ENCODE measurements at regions not wholly inside any gene's neighbourhood (a gene's known extent, or its start where the extent isn't known, plus 50 kb on each side); places are given as distances from the start of the nearest gene placed in this dataset.

DNA sequence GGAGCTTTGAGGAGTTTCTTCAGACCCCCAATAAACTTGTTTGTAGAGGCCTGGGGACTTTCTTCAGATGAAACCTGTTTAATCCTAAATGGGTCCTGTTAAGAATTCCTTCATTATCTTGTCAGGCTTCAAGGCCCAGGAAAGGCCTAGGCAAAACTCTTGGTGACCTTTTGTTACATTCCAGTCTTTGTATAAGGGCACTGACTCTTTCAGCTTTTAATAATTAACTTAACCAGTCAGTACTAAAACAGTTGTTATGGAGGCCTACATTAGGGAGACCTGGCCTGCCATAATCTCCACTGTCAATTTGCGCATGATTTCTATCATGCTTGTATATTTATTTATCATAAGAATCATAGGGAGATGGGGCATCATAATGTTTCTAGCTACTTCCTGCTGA is 110.2 kb downstream of the FCRL5 start:
- Histone ChIP-seq H3K4me1 (ENCODE audit: control insufficient read depth, insufficient read depth, low read length) (no peaks in the 10 kb centered on the region), H3K9ac (ENCODE audit: low read depth, low read length) (no peak overlapping the region), H3K27ac (ENCODE audit: insufficient read depth, low read length) (no peak overlapping the region), H2AK5ac (ENCODE audit: low read depth, low read length) (no peak overlapping the region), H3K79me1 (ENCODE audit: low read depth in 1 of 2, low read length in 2 of 2) (no peaks in the 10 kb centered on the region), H3K23ac (ENCODE audit: low read depth, low read length) (no peak overlapping the region), H4K8ac (ENCODE audit: low read depth in 2 of 2, low read length in 2 of 2) (no peak overlapping the region), H3K9me1 (ENCODE audit: insufficient read depth, low read length) (no peaks in the 10 kb centered on the region), H3K18ac (ENCODE audit: low read depth, low read length) (no peak overlapping the region), H3K56ac (ENCODE audit: extremely low read depth, insufficient read depth, low read length) (no peak overlapping the region), H3K36me3 (ENCODE audit: control insufficient read depth, insufficient read depth, low read length) (no peaks in the 10 kb centered on the region), H2BK120ac (ENCODE audit: low read depth, low read length) (no peak overlapping the region), H4K20me1 (ENCODE audit: insufficient read depth, low read length) (no peaks in the 10 kb centered on the region), H3K4me3 (ENCODE audit: insufficient read depth, low read depth, low read length) (no peak overlapping the region), H2BK15ac (ENCODE audit: low read depth, low read length) (no peak overlapping the region), H3K4me2 (ENCODE audit: low read depth, low read length) (no peak overlapping the region), H2AK9ac (replicated peaks; ENCODE audit: low read depth, low read length, poor library complexity) (no peak overlapping the region), H4K91ac (ENCODE audit: insufficient read depth, low read depth, low read length) (no peak overlapping the region), H4K5ac (ENCODE audit: low read depth, low read length) (no peak overlapping the region), H3K14ac (replicated peaks; ENCODE audit: low read depth, low read length) (no peak overlapping the region), H3K4ac (ENCODE audit: low read depth, low read length) (no peak overlapping the region), H2BK20ac (ENCODE audit: low read depth, low read length) (no peak overlapping the region), H3K9me3 (ENCODE audit: control insufficient read depth, insufficient read depth, low read length) (no peaks in the 10 kb centered on the region), H2BK5ac (ENCODE audit: low read depth, low read length, poor library complexity, severe bottlenecking) (no peak overlapping the region), H3K27me3 (ENCODE audit: control insufficient read depth, insufficient read depth, low read length) (no peaks in the 10 kb centered on the region), H2AFZ (replicated peaks; ENCODE audit: low read length, poor library complexity) (no peak overlapping the region)
- ChIA-PET POLR2A (ENCODE audit: unreplicated experiment) (no interaction called here), CTCF (no interaction called here)
- ATAC-seq (ENCODE audit: low read depth) (no peak), DNase-seq (no peak)
- TF ChIP-seq CHD1 (IDR thresholded peaks at IDR 0.05; ENCODE audit: low read depth, low read length) (no peak), RCOR1 (IDR thresholded peaks at IDR 0.05; ENCODE audit: insufficient replicate concordance, low read length) (no peak), CEBPB (IDR thresholded peaks at IDR 0.05; ENCODE audit: low read depth, low read length) (no peak), MAZ (IDR thresholded peaks at IDR 0.05; ENCODE audit: borderline replicate concordance, low read depth, low read length) (no peak), SMC3 (IDR thresholded peaks at IDR 0.05; ENCODE audit: low read depth, low read length) (no peak), FOS (IDR thresholded peaks at IDR 0.05; ENCODE audit: low read depth, low read length) (no peak), MXI1 (IDR thresholded peaks at IDR 0.05; ENCODE audit: borderline replicate concordance, low read depth, low read length) (no peak), MAFK (IDR thresholded peaks at IDR 0.05; ENCODE audit: low read depth, low read length) (no peak)
- TF ChIP-seq, protein P1, sequence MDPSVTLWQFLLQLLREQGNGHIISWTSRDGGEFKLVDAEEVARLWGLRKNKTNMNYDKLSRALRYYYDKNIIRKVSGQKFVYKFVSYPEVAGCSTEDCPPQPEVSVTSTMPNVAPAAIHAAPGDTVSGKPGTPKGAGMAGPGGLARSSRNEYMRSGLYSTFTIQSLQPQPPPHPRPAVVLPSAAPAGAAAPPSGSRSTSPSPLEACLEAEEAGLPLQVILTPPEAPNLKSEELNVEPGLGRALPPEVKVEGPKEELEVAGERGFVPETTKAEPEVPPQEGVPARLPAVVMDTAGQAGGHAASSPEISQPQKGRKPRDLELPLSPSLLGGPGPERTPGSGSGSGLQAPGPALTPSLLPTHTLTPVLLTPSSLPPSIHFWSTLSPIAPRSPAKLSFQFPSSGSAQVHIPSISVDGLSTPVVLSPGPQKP (IDR thresholded peaks at IDR 0.05; ENCODE audit: borderline replicate concordance, low read depth, low read length), result no peak
- TF ChIP-seq, protein P2, sequence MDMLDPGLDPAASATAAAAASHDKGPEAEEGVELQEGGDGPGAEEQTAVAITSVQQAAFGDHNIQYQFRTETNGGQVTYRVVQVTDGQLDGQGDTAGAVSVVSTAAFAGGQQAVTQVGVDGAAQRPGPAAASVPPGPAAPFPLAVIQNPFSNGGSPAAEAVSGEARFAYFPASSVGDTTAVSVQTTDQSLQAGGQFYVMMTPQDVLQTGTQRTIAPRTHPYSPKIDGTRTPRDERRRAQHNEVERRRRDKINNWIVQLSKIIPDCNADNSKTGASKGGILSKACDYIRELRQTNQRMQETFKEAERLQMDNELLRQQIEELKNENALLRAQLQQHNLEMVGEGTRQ (IDR thresholded peaks at IDR 0.05; ENCODE audit: low read depth, low read length), result no peak
- TF ChIP-seq, protein P3, sequence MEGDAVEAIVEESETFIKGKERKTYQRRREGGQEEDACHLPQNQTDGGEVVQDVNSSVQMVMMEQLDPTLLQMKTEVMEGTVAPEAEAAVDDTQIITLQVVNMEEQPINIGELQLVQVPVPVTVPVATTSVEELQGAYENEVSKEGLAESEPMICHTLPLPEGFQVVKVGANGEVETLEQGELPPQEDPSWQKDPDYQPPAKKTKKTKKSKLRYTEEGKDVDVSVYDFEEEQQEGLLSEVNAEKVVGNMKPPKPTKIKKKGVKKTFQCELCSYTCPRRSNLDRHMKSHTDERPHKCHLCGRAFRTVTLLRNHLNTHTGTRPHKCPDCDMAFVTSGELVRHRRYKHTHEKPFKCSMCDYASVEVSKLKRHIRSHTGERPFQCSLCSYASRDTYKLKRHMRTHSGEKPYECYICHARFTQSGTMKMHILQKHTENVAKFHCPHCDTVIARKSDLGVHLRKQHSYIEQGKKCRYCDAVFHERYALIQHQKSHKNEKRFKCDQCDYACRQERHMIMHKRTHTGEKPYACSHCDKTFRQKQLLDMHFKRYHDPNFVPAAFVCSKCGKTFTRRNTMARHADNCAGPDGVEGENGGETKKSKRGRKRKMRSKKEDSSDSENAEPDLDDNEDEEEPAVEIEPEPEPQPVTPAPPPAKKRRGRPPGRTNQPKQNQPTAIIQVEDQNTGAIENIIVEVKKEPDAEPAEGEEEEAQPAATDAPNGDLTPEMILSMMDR (conservative IDR thresholded peaks at IDR 0.05; ENCODE audit: low read depth, low read length), result no peak
- intact Hi-C loops (cut with micrococcal nuclease), result no loop called here
- dilution Hi-C loops (cut with HindIII; ENCODE audit: low sequenced_read_pairs, unreplicated experiment), result no loop called here
- no TSS peak for BruUV-seq (replicated peaks)
- WGBS, 2 experiments (ENCODE audit: extremely low coverage in 2 of 2, insufficient read length in 1 of 2), result no CpG with 5 or more reads among the region's 1 CpG
- in situ Hi-C loops (cut with MboI; ENCODE audit: low sequenced_read_pairs), result no loop called here
